B cell (primary cell): ENCODE measurements at regions not wholly inside any gene's neighbourhood (a gene's known extent, or its start where the extent isn't known, plus 50 kb on each side); places are given as distances from the start of the nearest gene placed in this dataset.

Experiments
- ATAC-seq: fragments of 200-7000 bp; cut with Tn5 transposase; one replicate; pipeline ENCODE4 v1.10.0; 2021; ENCODE audit warnings: low read depth, mild to moderate bottlenecking, moderate number of reproducible peaks, moderate library complexity
- CTCF ChIA-PET: fragments of 350-600 bp; sonication (Branson Sonifier 250); formaldehyde crosslinking; loops from one replicate; lab custom pipeline; 2021; ENCODE audit warnings: antibody characterized with exemption, inconsistent platforms; lab: Charles Lee
- POLR2A ChIA-PET: fragments of 350-600 bp; sonication (Branson Sonifier 250); formaldehyde crosslinking; loops from one replicate; lab custom pipeline; 2021; ENCODE audit warnings: antibody characterized with exemption; lab: Charles Lee
- DNase-seq: peaks from one replicate; pipeline ENCODE4 v3.0.0; 2013
- H2AFZ ChIP-seq: 2 replicates; pipeline ENCODE4 v1.6.1; 2012; ENCODE audit warnings: mild to moderate bottlenecking, low read depth, low read length; ENCODE audit not compliant: insufficient read depth, poor library complexity, severe bottlenecking
- H3K27ac ChIP-seq, 2 donors: 1 replicate in 1 of 2; 2 replicates in 1 of 2; pipeline ENCODE4 v1.5.1; 2012 to 2013; ENCODE audit warnings: low read length in 2 of 2, mild to moderate bottlenecking in 2 of 2, moderate library complexity in 1 of 2
- H3K27me3 ChIP-seq, 4 experiments: fragments of 200-600 bp in 1 of 4; sonication (generic) in 1 of 4; replicated peaks in 1 of 4; 1 replicate in 2 of 4; 2 replicates in 2 of 4; pipeline versions ENCODE4 v1.6.1 to v1.7.0; 2013 to 2016; ENCODE audit warnings: low read length in 3 of 4, mild to moderate bottlenecking in 2 of 4, mixed read lengths in 1 of 4, moderate library complexity in 1 of 4; ENCODE audit not compliant: insufficient read depth in 4 of 4, control insufficient read depth in 3 of 4; ENCODE audit errors: control extremely low read depth in 1 of 4
- H3K36me3 ChIP-seq, 2 experiments: replicated peaks in 1 of 2; 1 replicate in 1 of 2; 2 replicates in 1 of 2; pipeline versions ENCODE4 v1.6.1 to v1.7.1; 2013; ENCODE audit warnings: low read length in 1 of 2; ENCODE audit not compliant: insufficient read depth in 2 of 2, control insufficient read depth in 1 of 2; ENCODE audit errors: control extremely low read depth in 1 of 2, extremely low read depth in 1 of 2
- H3K4me1 ChIP-seq, 2 donors: fragments of 200-600 bp in 1 of 2; sonication (generic) in 1 of 2; 1 replicate in 1 of 2; 2 replicates in 1 of 2; pipeline versions ENCODE4 v1.5.1 to v1.6.1; 2013 to 2017; ENCODE audit warnings: low read length in 2 of 2; ENCODE audit not compliant: control insufficient read depth in 2 of 2, insufficient read depth in 2 of 2
- H3K4me2 ChIP-seq: replicated peaks from 2 replicates; pipeline ENCODE3; 2012; ENCODE audit warnings: mild to moderate bottlenecking, low read depth, low read length; ENCODE audit not compliant: poor library complexity, severe bottlenecking
- H3K4me3 ChIP-seq, 5 experiments: fragments of 200-600 bp in 1 of 5; sonication (generic) in 1 of 5; 1 replicate in 3 of 5; 2 replicates in 2 of 5; pipeline versions ENCODE4 v1.5.1 to v1.7.0; 2011 to 2016; ENCODE audit warnings: low read length in 4 of 5, mild to moderate bottlenecking in 4 of 5, low read depth in 2 of 5, control low read depth in 1 of 5, moderate library complexity in 1 of 5; ENCODE audit not compliant: insufficient read depth in 1 of 5; ENCODE audit errors: control extremely low read depth in 1 of 5, extremely low read depth in 1 of 5
- H3K79me2 ChIP-seq: fragments of 200-600 bp; sonication (generic); one replicate; pipeline ENCODE4 v1.6.0; 2016; ENCODE audit warnings: low read length; ENCODE audit not compliant: control insufficient read depth, insufficient read depth
- H3K9ac ChIP-seq: fragments of 200-600 bp; sonication (generic); 2 replicates; pipeline ENCODE4 v1.6.1; 2017; ENCODE audit warnings: mild to moderate bottlenecking, low read length, moderate library complexity
- H3K9me3 ChIP-seq, 3 donors: one replicate each; pipeline versions ENCODE4 v1.6.1 to v1.7.1; 2013; ENCODE audit warnings: low read length in 2 of 3; ENCODE audit not compliant: control insufficient read depth in 2 of 3, insufficient read depth in 1 of 3; ENCODE audit errors: control extremely low read depth in 1 of 3
- H4K20me1 ChIP-seq: 2 replicates; pipeline ENCODE4 v1.6.0; 2012; ENCODE audit warnings: mild to moderate bottlenecking, low read length; ENCODE audit not compliant: insufficient read depth, control insufficient read depth, poor library complexity, severe bottlenecking
- H3K27ac Mint-ChIP-seq: one replicate; pipeline ENCODE4 v1.8.0; 2021; ENCODE audit warnings: mixed read lengths
- H3K27me3 Mint-ChIP-seq: one replicate; pipeline ENCODE4 v1.8.0; 2021; ENCODE audit warnings: mixed read lengths
- H3K4me1 Mint-ChIP-seq: one replicate; pipeline ENCODE4 v1.8.0; 2021; ENCODE audit warnings: mixed read lengths
- H3K4me3 Mint-ChIP-seq: one replicate; pipeline ENCODE4 v1.8.0; 2021; ENCODE audit warnings: mixed read lengths
- H3K9me3 Mint-ChIP-seq: one replicate; pipeline ENCODE4 v1.8.0; 2022; ENCODE audit warnings: mixed read lengths; ENCODE audit not compliant: insufficient read depth
- EZH2 ChIP-seq: IDR thresholded peaks from 2 replicates; pipeline ENCODE4 v1.6.1; 2012; ENCODE audit warnings: borderline replicate concordance, low read depth, mild to moderate bottlenecking, moderate library complexity, low read length; ENCODE audit not compliant: insufficient read depth, poor library complexity, severe bottlenecking
- WGBS: methylation state at CpG from one replicate; pipeline ENCODE4 v1.1.5; 2013; ENCODE audit warnings: missing lambda C conversion rate; ENCODE audit not compliant: insufficient coverage; 5-methylcytosine and 5-hydroxymethylcytosine counted together
- intact Hi-C: fragments of 100-400 bp; cut with micrococcal nuclease; formaldehyde crosslinking; loops from one replicate; pipeline ENCODE4 v1.10.0; 2022
- TF ChIP-seq, protein P1 (sequence below): fragments of 200-600 bp; IDR thresholded peaks from one replicate; pipeline ENCODE4 v1.8.0; 2022; ENCODE audit warnings: antibody characterized with exemption, mild to moderate bottlenecking

DNA sequence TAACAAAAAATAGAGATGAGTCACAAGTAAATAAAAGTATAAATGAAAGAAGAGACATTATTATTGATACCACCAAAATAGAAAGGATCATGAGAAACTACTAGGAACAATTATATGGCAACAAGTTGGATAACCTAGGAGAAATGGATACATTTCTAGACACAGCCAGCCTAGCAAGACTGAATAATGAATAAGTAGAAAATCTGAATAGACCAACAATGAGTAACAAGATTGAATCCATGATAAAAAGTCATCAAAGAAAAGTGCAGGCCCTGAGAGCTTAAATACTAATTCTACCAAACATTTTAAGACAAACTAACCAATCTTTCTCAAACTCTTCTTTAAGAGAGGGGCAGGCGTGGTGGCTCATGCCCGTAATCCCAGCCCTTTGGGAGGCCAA lies 538.6 kb upstream of the PBX1 start:
- no peaks in the 10 kb centered on the region for H3K4me1 Mint-ChIP-seq
- 50% methylated on average over 1 of the region's 2 CpGs for WGBS
- ATAC-seq (no peak), DNase-seq (no peak)
- no peaks in the 10 kb centered on the region for H4K20me1 ChIP-seq
- no peaks in the 10 kb centered on the region for H3K36me3 ChIP-seq
- H3K4me3 Mint-ChIP-seq, result no peak overlapping the region
- no peak for TF ChIP-seq EZH2
- TF ChIP-seq, protein P1, sequence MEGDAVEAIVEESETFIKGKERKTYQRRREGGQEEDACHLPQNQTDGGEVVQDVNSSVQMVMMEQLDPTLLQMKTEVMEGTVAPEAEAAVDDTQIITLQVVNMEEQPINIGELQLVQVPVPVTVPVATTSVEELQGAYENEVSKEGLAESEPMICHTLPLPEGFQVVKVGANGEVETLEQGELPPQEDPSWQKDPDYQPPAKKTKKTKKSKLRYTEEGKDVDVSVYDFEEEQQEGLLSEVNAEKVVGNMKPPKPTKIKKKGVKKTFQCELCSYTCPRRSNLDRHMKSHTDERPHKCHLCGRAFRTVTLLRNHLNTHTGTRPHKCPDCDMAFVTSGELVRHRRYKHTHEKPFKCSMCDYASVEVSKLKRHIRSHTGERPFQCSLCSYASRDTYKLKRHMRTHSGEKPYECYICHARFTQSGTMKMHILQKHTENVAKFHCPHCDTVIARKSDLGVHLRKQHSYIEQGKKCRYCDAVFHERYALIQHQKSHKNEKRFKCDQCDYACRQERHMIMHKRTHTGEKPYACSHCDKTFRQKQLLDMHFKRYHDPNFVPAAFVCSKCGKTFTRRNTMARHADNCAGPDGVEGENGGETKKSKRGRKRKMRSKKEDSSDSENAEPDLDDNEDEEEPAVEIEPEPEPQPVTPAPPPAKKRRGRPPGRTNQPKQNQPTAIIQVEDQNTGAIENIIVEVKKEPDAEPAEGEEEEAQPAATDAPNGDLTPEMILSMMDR, result no peak
- H3K27ac Mint-ChIP-seq, result no peak overlapping the region
- POLR2A ChIA-PET, result no interaction called here
- no peak overlapping the region for H3K9ac ChIP-seq
- H3K79me2 ChIP-seq, result no peaks in the 10 kb centered on the region
- H3K27ac ChIP-seq, result no peak overlapping the region
- no peaks in the 10 kb centered on the region for H3K27me3 ChIP-seq
- no peaks in the 10 kb centered on the region for H3K4me1 ChIP-seq
- no peak overlapping the region for H3K4me2 ChIP-seq
- CTCF ChIA-PET, result no interaction called here
- peaks cover 0 to 12% (median 3%) of the 10 kb centered on the region in 3 donors for H3K9me3 ChIP-seq
- no peak overlapping the region for H2AFZ ChIP-seq
- no peaks in the 10 kb centered on the region for H3K27me3 Mint-ChIP-seq
- peaks cover 10% of the 10 kb centered on the region for H3K9me3 Mint-ChIP-seq
- H3K4me3 ChIP-seq, result no peak overlapping the region
- intact Hi-C loops, result no loop called here

DNA sequence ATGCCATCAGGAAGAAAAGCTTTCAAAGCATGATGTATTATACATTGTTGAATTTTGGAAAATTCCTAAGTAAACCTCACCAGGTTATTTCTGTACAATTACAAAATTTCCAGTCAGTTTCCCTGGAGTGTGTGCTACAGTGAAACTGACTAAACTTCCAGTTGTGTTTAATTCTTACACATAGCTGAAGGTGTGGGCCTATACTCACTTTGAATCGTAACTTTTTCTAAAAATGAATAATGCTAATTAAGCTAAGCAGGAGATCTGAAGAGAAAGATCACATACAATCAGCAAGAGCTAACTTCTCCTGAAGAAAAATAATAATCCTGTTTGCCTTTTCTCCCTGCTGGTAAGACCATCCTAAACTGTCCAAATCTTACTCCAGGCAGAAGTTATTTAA lies 537.2 kb upstream of the PBX1 start:
- Histone ChIP-seq H3K79me2 (no peaks in the 10 kb centered on the region), H4K20me1 (no peaks in the 10 kb centered on the region), H2AFZ (no peak overlapping the region), H3K4me2 (no peak overlapping the region), H3K36me3 (no peaks in the 10 kb centered on the region), H3K27me3 (no peaks in the 10 kb centered on the region), H3K9me3 (peaks cover 0 to 12% (median 3%) of the 10 kb centered on the region in 3 donors), H3K4me3 (no peak overlapping the region), H3K9ac (no peak overlapping the region), H3K4me1 (no peaks in the 10 kb centered on the region), H3K27ac (no peak overlapping the region)
- Mint-ChIP-seq H3K9me3 (peaks cover 10% of the 10 kb centered on the region), H3K27me3 (no peaks in the 10 kb centered on the region), H3K4me3 (no peak overlapping the region), H3K4me1 (no peaks in the 10 kb centered on the region), H3K27ac (no peak overlapping the region)
- no CpG with 5 or more reads among the region's 1 CpG for WGBS
- ATAC-seq, result no peak
- no peak for TF ChIP-seq EZH2
- ChIA-PET POLR2A (no interaction called here), CTCF (no interaction called here)
- intact Hi-C loops, result no loop called here
- DNase-seq, result no peak
